ENCODE measurements at regions not wholly inside any gene's neighbourhood (a gene's known extent, or its start where the extent isn't known, plus 50 kb on each side); places are given as distances from the start of the nearest gene placed in this dataset.

GRCh38 chr11:134470238-134470637, 58.2 kb upstream of the B3GAT1 start:
- TF ChIP-seq CTCF (IDR thresholded peaks at IDR 0.05) (no peak), POLR2A (IDR thresholded peaks at IDR 0.05) (no peak)

All from right lobe of liver (tissue), 4 donors.